Loucy (cell line): ENCODE measurements at regions not wholly inside any gene's neighbourhood (a gene's known extent, or its start where the extent isn't known, plus 50 kb on each side); places are given as distances from the start of the nearest gene placed in this dataset.

Source experiments
- H2AFZ ChIP-seq: fragments of 200-600 bp; sonication (generic); 2 replicates; pipeline ENCODE4 v1.6.0; 2016; ENCODE audit warnings: antibody characterized with exemption, mild to moderate bottlenecking, low read length, moderate library complexity
- H3F3A ChIP-seq: fragments of 200-600 bp; 2 replicates; pipeline ENCODE4 v1.6.0; 2016; ENCODE audit warnings: antibody characterized with exemption, low read depth, mild to moderate bottlenecking
- H3K27me3 ChIP-seq: fragments of 200-600 bp; sonication (generic); 2 replicates; pipeline ENCODE4 v1.6.1; 2014; ENCODE audit warnings: low read length, mild to moderate bottlenecking; ENCODE audit not compliant: insufficient read depth, poor library complexity, severe bottlenecking
- H3K36me3 ChIP-seq: fragments of 200-600 bp; sonication (generic); 2 replicates; pipeline ENCODE4 v1.6.1; 2016; ENCODE audit warnings: low read length; ENCODE audit not compliant: insufficient read depth
- H3K4me1 ChIP-seq: fragments of 200-600 bp; sonication (generic); 2 replicates; pipeline ENCODE4 v1.5.1; 2014; ENCODE audit warnings: low read length, mild to moderate bottlenecking; ENCODE audit not compliant: insufficient read depth, poor library complexity, severe bottlenecking
- H3K4me2 ChIP-seq: fragments of 200-600 bp; sonication (generic); 2 replicates; pipeline ENCODE4 v1.6.0; 2014; ENCODE audit warnings: antibody characterized with exemption, low read length, low read depth, mild to moderate bottlenecking; ENCODE audit not compliant: poor library complexity, severe bottlenecking
- H3K4me3 ChIP-seq: fragments of 200-600 bp; sonication (generic); 2 replicates; pipeline ENCODE4 v1.5.1; 2014; ENCODE audit warnings: low read length, mild to moderate bottlenecking, mixed read lengths; ENCODE audit not compliant: poor library complexity, severe bottlenecking
- H3K79me2 ChIP-seq: fragments of 200-600 bp; sonication (generic); 2 replicates; pipeline ENCODE4 v1.6.1; 2014; ENCODE audit warnings: low read length; ENCODE audit not compliant: insufficient read depth
- H3K9ac ChIP-seq: fragments of 200-600 bp; sonication (generic); 2 replicates; pipeline ENCODE4 v1.6.0; 2014; ENCODE audit warnings: mild to moderate bottlenecking, low read depth, low read length, moderate library complexity; ENCODE audit not compliant: poor library complexity, severe bottlenecking
- H3K9me2 ChIP-seq: fragments of 200-600 bp; sonication (generic); replicated peaks from 2 replicates; pipeline ENCODE4 v1.6.1; 2016; ENCODE audit warnings: low read depth, low read length, mixed read lengths
- H3K9me3 ChIP-seq: fragments of 200-600 bp; sonication (generic); 2 replicates; pipeline ENCODE4 v1.6.1; 2014; ENCODE audit warnings: mild to moderate bottlenecking, antibody characterized with exemption, low read length, low read depth; ENCODE audit not compliant: insufficient read depth
- H4K20me1 ChIP-seq: fragments of 200-600 bp; sonication (generic); 2 replicates; pipeline ENCODE4 v1.6.0; 2014; ENCODE audit warnings: antibody characterized with exemption, low read length, mild to moderate bottlenecking; ENCODE audit not compliant: insufficient read depth, poor library complexity, severe bottlenecking
- CTCF ChIP-seq: fragments of 200-600 bp; sonication (generic); conservative IDR thresholded peaks from 2 replicates; pipeline ENCODE4 v1.5.1; 2014; ENCODE audit warnings: mild to moderate bottlenecking, antibody characterized with exemption, low read length
- EZH2phosphoT487 ChIP-seq: fragments of 200-600 bp; IDR thresholded peaks from 2 replicates; pipeline ENCODE4 v1.6.1; 2018; ENCODE audit warnings: antibody characterized with exemption, mild to moderate bottlenecking, moderate library complexity, borderline replicate concordance

DNA sequence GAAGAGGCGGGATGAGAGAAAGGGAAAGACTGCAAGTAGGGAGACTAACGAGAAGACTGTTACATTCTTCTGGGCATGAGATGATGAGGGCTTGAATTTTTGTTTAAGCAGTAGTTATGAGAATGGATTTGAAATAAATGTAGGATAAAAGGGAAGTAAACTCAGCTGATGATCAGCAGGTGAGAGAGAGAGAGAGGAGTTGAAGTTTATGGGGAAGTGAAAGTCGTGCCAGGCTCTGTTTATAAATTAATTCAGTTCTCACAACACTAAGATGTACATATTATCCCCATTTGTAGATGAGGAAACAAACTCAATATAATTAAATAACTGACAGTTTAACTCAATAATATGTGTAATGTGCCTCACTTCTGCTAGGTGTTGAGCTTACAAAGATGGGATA is 170.0 kb upstream of the RMST start:
- no peak for TF ChIP-seq EZH2phosphoT487
- H2AFZ ChIP-seq = no peak overlapping the region
- H3F3A ChIP-seq = no peaks in the 10 kb centered on the region
- H3K9ac ChIP-seq = no peak overlapping the region
- H3K36me3 ChIP-seq = no peaks in the 10 kb centered on the region
- H3K4me1 ChIP-seq = no peaks in the 10 kb centered on the region
- H3K27me3 ChIP-seq = no peaks in the 10 kb centered on the region
- H4K20me1 ChIP-seq = no peaks in the 10 kb centered on the region
- H3K9me3 ChIP-seq = no peaks in the 10 kb centered on the region
- no peaks in the 10 kb centered on the region for H3K79me2 ChIP-seq
- H3K4me3 ChIP-seq = no peak overlapping the region
- no peak overlapping the region for H3K4me2 ChIP-seq
- H3K9me2 ChIP-seq = no peaks in the 10 kb centered on the region

GRCh38 chr12:97293541-97293940 is 169.1 kb upstream of the RMST start:
- no peaks in the 10 kb centered on the region for H3K4me1 ChIP-seq
- TF ChIP-seq EZH2phosphoT487 (no peak), CTCF (no peak)
- no peaks in the 10 kb centered on the region for H3K36me3 ChIP-seq
- no peaks in the 10 kb centered on the region for H3K9me3 ChIP-seq
- no peak overlapping the region for H3K4me3 ChIP-seq
- H2AFZ ChIP-seq = no peak overlapping the region
- no peaks in the 10 kb centered on the region for H4K20me1 ChIP-seq
- H3K27me3 ChIP-seq = no peaks in the 10 kb centered on the region
- H3K9me2 ChIP-seq = no peaks in the 10 kb centered on the region
- no peaks in the 10 kb centered on the region for H3F3A ChIP-seq
- H3K4me2 ChIP-seq = no peak overlapping the region
- no peaks in the 10 kb centered on the region for H3K79me2 ChIP-seq
- no peak overlapping the region for H3K9ac ChIP-seq

GRCh38 chr12:97299847-97300246 is 162.8 kb upstream of the RMST start:
- Histone ChIP-seq H3K4me1 (no peaks in the 10 kb centered on the region), H3K9me2 (no peaks in the 10 kb centered on the region), H4K20me1 (no peaks in the 10 kb centered on the region), H3K4me2 (no peak overlapping the region), H2AFZ (no peak overlapping the region), H3K9ac (no peak overlapping the region), H3K79me2 (no peaks in the 10 kb centered on the region), H3K36me3 (no peaks in the 10 kb centered on the region), H3K9me3 (no peaks in the 10 kb centered on the region), H3F3A (no peaks in the 10 kb centered on the region), H3K4me3 (no peak overlapping the region), H3K27me3 (no peaks in the 10 kb centered on the region)
- TF ChIP-seq EZH2phosphoT487 (no peak), CTCF (no peak)

DNA sequence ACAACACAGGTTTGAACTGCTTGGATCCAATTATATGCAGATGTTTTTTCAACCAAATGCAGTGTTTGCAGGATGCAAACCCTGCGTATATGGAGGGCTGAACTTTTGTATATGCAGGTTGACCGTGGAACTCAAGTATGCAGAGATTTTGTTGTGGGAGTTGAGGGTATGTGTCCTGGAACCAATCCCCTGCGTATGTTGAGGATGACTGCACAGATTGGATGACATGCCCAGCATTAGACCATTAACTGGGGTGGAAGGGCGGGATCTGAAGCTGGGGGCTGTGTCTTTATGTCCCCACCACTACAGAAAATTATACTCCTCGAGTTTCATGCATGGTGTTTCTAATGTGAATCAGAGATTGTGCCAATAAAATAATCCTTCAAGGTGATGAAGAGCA is 162.2 kb upstream of the RMST start:
- no peaks in the 10 kb centered on the region for H3K36me3 ChIP-seq
- no peaks in the 10 kb centered on the region for H4K20me1 ChIP-seq
- H2AFZ ChIP-seq = no peak overlapping the region
- H3K4me1 ChIP-seq = no peaks in the 10 kb centered on the region
- no peaks in the 10 kb centered on the region for H3K79me2 ChIP-seq
- H3K4me2 ChIP-seq = no peak overlapping the region
- no peak overlapping the region for H3K9ac ChIP-seq
- TF ChIP-seq EZH2phosphoT487 (no peak), CTCF (no peak)
- H3K9me3 ChIP-seq = no peaks in the 10 kb centered on the region
- H3F3A ChIP-seq = no peaks in the 10 kb centered on the region
- no peak overlapping the region for H3K4me3 ChIP-seq
- no peaks in the 10 kb centered on the region for H3K27me3 ChIP-seq
- no peaks in the 10 kb centered on the region for H3K9me2 ChIP-seq
